ENCODE measurements at regions not wholly inside any gene's neighbourhood (a gene's known extent, or its start where the extent isn't known, plus 50 kb on each side); places are given as distances from the start of the nearest gene placed in this dataset.

DNA sequence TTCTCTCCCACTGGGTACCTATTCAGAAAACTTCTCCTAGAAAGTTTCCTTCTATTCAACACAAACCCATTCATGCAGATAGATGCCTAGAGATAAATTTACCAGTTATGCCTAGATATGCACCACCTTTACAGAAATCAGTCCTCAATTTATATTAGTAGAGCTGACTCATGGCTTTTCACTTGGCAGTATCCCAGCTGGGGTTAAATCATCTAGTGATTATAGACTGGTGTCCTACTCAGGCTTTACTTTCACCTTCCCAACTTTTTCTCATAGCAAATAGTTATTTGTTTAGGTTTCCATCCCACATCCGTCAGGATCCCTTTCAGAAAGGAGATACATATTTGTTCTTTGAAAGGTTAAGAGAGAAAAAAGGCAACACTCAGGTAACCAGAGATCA is 124.5 kb downstream of the AQP4 start:
- DNase-seq: no peak

DNA sequence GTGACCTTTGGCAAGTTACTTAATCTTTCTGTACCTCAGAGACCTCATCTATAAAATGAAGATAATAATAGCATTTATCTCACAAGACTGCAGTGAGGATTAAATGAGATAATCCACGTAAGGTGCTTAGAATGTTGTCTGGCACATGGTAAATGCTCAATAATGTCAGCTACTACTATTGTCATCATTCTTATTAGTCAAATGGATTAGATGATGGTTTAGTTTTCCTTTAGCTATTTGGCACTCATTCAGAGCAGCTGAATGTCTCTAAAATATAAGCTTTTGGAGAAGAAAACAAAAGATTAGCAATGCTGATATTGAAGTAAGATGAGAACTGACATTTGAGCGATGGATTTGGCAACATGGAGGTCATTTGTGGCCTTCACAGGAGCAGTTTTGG is 125.1 kb downstream of the AQP4 start:
- DNase-seq: no peak

DNA sequence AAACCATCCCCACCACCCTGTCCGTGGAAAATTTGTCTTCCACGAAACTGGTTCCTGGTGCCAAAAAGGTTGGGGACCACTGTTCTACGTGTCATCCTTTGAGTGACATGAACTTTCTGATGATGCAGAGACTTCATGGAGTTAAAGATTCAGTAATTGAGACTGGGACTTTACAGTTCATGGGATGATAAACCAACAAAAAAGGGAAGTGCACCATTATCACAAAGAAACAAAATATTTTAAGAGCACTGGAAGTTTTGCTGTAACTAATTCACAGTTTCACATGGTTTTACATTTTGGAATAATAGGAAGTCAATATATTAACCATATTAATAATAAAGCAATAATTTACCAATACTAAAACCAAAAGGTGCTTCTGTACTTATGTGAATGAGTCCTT is 126.8 kb downstream of the AQP4 start:
- no peak for DNase-seq

DNA sequence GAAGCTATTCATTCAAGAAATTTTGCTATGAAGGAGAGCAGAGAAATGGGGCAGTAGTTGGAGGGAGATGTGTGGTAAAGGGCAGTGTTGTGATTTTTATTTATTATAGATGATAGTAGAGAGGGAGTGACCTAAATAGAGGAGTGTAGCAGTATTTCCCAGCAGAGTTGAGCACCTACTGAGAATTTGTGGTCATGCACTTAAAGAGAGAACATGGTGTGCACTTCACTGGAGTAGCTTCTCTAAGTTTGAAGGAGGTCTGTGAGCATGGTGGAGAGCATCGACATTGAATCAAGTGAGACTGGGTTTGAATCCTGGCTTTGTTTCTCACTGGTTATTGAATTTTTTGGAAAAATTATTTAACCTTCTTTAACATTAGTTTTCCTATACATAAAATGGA is 129.2 kb downstream of the AQP4 start:
- DNase-seq: no peak

DNA sequence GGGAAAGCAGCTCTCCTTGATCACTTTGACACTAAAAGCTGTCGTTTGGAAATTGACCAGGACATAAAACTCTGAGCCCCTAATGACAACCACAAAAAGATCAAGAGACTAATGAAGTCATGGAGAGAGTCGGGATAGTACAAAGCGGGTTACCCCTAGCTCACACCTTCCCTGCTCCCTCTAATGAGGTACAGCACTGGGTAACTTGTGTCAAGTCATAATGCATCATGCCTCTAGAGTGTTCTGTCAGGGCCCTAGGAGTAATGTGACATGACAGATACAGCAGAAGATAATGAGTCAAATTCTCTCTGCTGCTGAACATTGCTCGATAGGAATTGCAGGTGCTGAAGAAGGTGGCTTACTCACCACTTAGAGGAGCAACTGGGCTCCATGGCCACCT is 130.7 kb downstream of the AQP4 start:
- DNase-seq: no peak

DNA sequence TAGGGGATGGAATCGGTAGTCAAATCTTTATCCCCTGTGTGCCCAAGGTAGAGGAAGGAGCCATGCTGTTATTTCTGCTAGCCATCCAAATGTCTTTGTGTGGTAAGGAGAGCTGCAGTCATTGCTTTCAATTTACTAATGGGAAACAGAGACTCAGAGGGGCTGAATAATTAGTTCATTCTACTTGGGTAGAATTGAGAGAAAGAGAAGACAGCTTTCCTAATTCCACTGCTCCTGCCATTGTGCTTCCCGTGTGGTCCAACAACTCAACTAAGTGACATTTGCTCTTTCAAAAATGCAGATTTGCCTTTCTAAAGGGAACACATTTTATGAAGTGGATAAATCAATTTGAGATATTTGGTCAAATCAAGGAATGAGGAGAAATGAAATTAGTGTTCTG is 136.1 kb downstream of the AQP4 start:
- no peak for DNase-seq

DNA sequence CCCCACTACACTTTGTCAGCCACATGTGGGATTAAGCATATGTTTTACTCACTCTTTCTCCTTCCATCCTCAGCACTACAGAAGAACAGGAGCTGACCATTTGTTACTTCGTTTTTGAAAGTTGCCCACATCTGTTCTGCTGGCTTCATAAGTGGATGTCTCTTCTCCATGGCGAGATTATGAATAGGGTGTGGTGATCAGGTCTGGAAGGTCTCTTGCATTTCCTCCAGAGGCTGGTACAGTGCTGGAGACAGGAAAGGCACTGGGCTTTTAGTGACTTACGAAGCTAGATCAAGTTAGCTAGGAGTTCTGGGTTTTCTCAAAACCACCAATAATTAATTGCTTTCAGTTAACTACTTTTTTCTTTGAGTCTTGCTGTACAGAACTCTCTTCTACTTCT is 136.5 kb downstream of the AQP4 start:
- no peak for DNase-seq

DNA sequence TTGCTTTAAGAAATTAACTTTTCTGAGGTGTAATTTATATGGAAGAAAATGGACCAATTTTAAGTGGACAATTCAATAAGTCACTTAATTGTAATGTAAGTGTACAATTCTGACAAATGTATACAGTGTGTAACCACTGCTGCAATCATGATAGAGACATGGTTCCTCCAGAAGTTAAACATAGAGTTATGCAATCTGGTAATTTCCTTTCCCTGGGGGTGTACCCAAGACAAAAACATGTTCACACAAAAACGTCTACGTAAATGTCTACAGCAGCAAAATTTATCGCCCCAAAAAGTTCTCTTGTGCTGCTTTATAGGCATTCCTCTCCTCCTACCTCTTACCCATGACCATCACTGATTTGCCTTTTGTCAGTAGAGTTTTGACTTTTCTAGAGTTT is 141.5 kb downstream of the AQP4 start:
- no peak for DNase-seq

DNA sequence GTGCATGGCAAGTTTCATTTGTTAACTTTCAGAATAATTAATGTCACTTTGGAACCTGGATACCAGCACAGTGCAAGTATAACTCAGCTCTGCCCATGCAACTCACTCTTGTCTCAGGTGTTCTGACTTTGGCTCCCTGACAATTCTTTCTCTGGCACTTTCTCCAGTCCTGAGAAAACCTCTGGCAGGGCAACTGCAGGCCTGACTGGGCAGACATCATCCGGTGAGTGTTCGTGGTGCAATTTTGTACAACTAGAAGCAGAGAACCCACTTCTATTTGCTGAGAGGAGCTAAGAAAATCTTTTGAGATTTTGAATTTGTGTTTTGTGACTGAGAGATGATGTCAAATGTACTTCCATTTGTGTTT is 143.0 kb downstream of the AQP4 start:
- no peak for DNase-seq

DNA sequence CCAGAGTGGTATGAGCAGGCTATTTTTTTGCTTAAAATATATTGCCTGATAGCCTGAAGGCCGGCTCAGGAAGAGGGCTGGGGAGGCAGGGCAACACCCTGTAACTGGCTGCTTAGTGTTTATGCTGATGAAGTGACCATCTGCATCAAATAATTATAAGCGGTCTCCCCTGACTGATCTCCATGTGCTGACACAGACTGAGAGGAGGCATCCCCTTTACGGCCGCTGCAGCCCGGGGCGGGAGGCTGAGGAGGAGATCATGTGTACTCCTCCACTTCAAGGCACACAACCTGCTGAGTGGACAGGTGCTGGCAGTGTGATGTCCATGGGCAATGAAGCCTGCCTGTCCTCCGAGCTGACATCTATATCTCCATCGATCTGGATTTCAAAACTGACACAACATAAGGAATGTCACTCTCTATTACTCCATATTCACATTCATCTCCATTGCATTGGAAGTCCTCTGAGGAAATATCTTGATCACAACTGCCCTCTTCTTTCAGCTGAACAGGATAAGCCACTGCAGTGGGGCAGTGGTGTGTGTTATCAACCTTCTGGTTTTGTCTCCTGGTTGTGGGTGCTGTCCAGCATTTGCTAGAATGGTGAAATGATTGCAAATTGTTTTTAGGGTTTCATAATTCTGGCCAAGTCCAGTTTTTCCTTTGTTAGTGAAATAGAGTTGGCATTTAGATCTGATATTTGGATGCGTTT is 143.5 kb downstream of the AQP4 start:
- no peak for DNase-seq

DNA sequence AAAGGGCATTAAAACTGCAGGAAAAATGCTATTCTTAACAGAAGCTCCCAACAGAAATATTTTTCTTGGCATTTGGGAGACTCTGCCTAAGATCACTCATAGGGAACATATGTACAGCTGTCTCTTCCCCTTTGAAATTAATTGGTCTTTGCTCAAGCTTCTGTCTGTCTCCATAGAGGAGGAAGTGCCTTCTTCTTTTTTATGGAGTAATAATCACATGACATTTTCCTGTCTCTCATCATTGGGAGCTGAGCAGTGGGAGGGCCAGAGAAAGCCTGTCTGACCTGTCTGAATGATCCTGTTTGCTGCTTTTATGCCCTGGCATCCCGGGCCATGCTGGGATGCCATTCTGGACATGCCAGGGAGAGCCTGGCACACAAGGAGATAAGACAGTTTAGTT is 145.6 kb downstream of the AQP4 start:
- DNase-seq: no peak

DNA sequence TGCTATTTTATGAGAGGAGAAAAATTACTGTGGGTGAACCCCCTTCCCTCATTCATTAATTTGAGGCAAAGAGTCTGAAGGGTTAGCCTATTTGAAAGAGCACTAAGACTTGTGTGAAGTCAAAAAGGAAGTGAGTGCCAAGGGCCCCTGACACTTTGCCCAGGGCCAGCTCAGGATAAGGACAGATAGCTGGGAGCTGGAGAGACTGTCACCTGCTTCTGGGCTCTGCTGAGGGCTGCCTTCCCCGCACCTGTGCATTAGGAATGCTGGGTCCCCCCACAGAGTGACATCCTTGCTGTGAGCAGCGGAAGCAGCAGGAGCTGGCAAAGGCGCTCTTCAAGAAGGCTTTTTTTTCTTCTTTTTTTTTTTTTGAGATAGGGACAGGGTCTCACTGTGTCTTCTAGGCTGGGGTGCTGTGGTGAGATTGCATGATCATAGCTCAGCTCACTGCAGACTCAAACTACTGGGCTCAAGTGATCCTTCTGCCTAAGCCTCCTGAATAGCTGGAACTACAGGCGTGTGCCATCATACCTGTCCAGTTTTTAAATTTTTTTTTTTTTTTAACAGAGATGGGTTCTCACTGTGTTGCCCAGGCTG is 148.3 kb downstream of the AQP4 start:
- DNase-seq: no peak

DNA sequence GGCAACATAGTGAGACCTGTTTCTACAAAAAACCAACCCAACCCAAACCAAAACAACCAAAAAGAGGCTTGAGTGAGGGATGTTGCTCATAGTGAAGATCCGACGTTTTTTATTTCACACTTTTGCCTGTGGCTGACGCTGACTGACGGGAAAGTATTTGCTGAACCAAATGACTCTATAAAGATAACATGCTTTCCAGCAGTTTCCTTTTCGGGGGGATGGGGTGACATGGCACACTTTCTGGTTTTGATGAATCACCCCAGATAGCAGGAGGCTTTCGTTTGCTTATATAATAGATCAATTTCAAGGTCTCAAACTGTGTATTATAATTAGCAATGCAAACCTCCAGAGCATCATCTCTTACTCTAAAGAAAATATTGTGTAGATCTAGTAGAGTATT is 150.8 kb downstream of the AQP4 start:
- no peak for DNase-seq

DNA sequence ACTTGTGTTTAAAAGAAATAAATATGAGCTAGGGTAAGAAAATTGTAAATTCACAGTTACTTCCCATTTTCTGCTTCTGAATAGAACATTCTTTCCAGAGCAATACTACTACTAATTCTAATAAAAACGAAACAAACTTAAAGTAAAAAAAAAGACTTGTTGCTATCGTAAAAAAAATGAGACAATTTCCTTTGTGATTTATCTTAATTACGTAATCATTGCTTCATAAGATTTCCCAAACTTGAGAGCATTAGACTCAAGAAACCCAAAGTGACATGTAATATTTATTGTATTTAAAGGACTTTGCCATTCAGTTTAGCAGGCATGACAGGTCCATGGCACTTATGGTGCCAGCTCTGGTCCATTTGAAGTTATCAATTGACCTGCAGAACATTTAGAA is 153.8 kb downstream of the AQP4 start:
- DNase-seq: no peak

DNA sequence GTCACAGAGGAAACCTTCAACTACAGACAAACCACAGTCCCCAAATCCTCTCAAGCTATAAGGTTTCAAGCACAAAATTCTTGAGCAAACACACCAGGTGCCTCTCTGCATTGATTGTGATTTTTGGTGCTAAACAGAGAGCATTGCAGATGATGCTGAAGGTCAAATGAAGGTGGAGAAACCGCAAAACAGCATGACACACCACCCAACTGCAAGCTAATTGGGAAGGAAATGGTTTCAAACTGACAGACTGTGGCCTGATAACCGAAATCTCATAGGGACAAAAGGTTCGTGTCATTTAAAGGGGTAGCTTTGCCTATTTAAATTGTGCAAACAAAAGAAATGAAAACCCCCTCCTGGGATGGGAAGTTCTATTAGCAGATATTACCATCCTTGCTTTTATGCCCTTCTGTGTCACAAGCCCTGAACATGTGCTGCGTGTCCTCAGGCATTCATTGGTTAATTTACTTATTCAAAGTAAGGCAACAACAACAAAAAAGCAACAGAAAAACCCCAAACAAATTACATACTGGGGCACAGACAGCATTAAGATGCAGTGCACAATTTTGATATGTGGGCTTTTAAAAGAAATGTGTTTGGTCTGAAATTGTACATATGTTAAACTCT is 154.9 kb downstream of the AQP4 start:
- DNase-seq: no peak

DNA sequence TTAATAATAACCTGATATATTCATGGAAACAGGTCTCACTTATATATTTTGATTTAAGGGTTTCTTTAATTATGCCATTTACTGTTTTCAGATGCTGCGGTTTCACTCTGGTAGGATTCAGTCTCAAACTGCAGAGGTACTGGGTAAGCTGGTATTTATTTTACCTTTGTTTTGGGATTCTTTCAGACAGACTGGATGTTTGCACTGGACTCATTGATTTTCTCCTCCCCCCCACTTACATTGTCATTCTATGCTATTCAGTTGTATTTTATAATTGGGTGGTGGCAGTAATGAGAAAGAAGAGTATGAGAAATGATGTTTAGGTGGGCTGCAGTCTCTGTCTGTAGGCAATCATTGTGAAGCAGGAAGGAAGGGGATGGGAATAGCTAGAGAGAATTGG is 155.6 kb downstream of the AQP4 start:
- DNase-seq: no peak

DNA sequence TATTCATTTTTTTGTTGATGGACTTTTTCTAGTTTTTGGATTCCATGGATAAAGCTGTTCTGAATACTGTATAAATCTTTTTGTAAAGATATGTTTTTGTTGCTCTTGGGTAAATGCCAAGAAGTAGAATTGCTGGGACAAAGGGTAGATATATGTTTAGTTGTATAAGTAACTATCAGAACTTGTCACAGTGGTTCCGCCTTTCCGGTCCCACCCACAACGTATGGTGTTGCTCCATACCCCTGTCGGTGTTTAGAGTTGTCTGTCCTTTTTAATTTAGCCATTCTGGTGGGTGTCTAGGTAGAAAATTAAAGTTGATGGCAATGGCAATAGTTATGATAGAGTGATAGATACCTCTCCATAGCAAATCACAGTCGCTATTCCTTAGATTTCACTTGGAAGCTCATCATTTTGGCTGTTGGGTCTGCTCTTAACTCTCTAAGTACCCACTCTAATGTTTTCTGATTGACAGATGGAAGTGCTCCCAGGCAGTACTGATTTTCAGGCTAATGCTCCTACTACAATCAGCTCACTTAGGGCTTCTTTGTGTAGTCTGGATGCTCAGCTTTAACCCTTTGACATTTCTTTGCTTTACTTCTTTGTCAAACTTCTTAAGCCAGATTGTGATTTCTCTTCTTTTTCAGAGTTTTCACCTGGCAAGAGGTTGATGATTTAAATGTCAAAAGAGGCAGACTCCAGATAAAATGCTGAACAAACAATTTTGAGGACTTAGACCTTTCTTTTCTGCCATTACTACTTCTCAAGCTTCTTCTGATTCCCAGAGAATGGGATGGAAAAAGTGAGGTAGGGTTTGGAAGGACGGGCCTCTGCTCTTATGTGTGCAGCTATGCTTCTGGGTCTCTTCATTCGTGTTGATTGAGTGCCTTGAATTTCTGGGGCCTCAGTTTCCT is 156.4 kb downstream of the AQP4 start:
- DNase-seq: no peak

DNA sequence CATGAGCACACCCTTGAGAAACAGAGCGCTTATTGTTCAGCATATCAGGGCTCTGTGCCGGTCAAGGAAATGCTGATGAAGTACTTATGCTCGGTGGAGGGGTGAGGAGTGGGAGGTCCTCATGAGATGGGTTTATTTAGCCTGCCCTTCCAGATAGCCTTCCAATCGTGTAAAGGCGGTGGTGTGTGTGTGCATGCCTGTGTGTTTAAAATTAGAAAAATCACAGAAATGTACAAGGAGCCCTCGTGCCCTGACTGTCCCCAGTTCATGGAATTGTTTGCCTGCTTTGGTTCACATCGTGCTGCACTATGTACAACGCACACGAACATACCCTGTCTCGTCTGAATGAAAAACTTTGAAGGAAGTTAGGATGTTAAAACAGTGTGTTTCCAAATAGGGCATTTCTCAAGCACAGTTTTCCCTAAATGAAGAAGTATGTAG is 158.6 kb downstream of the AQP4 start:
- no peak for DNase-seq

DNA sequence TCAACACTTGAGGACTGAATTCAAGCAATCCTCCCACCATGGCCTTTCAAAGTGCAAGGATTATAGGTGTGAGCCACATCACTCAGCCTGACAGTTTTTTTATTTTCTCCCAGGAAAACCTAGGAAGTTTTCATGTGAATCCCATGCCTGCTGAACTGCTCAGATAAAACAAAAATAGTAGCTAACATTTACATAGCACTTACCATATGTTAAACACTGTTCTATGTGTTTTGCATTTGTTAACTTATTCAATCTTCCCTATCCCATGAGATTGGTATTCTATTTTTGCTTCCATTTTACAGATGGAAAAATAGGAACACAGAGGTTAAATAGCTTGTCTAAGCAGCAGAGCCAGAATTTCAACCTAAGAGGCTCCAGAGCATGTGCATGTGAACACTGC is 157.4 kb upstream of the KCTD1 start:
- no peak for DNase-seq

DNA sequence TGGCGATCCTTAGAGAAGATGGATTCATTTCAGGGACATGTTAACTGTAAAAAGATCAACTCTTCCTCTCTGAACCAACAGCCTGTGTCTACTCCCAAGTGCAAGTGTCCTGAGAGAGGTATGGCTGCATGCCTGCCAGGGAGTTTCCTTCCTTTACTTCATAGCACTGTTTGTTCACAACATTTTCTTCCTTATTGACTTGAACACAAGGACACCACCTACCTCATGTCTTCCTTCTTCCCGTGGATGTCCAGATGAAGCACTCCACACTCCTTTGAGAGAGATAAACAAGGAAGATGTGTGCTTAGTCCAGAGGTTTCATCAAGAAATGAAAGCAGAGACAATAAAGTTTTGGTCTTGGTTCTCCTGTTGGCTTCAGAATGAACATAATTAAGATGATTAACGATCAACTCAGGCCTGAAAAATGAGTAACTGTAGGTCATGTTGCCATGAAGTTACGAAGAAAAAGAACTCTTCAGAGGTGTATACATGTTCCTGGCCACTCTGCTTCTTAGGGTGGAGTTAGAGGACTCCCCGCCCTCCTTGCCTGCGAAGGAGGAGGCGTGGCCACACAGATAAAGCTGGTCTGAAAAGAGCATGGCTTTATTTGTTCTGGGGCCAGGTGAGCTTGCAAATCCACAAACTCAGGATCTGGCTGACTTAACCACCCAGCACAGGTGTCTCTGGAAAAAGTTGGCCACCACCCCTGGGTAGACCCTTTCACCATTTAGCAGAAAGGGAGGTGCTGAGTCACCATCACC is 155.0 kb upstream of the KCTD1 start:
- DNase-seq: no peak

DNA sequence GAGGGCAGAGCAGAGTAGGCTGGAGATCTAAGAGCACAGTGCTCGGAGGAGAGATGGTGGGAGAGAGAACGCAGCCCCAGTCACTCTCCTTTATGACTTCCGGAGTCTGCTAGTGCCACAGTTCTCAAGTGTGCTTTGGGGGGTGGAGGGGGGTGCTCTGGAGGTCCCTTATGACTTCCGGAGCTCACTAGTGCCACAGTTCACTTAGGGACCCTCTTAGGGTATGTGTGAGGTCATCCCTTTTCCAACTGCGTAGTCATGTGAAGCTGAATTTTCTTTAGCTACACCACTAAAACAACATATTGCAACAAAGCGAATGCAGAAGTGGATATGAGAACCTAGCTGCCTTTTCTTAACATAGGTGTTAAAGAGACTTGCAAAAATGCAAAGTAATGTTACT is 153.7 kb upstream of the KCTD1 start:
- no peak for DNase-seq

DNA sequence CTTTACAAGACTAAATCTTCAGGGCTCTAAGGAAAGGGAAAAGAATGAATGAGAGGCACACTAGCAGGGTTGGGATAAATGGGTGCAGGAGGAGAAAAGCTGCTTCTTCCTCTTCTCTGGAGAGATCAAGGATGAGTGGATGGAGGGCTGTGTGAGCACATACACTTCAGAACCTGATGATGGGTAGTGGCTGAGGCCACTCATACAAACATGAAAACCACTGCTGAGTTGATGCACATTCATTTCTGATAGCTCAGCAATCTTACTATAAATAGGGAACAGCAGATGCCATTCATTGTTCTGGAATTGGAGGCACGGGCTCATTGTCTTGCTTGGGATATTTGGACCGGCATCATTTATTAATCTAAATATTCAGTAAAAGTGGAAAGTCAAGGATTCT is 152.4 kb upstream of the KCTD1 start:
- DNase-seq: no peak

DNA sequence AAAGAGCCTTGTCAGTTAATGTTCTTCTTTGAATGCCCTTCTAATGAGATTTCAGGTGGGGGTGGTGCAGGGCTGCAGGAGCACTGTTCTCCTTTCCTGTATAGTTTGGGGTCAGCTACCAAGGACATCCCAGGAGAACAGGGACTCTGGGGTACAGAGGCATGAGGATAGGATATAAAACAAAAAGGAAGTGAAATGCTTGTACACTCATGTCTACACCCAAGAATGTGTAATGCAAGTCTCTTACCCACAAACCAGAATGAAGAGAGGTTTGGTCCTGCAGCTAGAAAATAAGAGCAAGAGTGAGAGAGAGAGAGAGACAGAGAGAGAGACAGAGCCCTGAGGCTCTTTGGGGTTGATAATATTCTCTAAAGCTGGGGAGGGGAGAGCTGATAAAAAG is 151.8 kb upstream of the KCTD1 start:
- no peak for DNase-seq

All from NCI-H1694 treated with DMSO at 0.1 percent for 48 hours (cell line).